IPS DF 6.9 (cell line): ENCODE measurements at regions not wholly inside any gene's neighbourhood (a gene's known extent, or its start where the extent isn't known, plus 50 kb on each side); places are given as distances from the start of the nearest gene placed in this dataset.
"Not testable (repeated sequence)": the region's sequence is repeated elsewhere in the genome, so short reads cannot be mapped to it uniquely, and the experiment has no call there.

Experiments used
- DNase-seq: peaks from one replicate; pipeline ENCODE4 v3.0.0-alpha.2; 2013; ENCODE audit warnings: low read depth, low spot score
- H3K27ac ChIP-seq: one replicate; pipeline ENCODE4 v1.5.1; 2013; ENCODE audit warnings: low read length, control low read depth
- H3K27me3 ChIP-seq: 2 replicates; pipeline ENCODE4 v1.6.1; 2013; ENCODE audit warnings: mild to moderate bottlenecking, low read length; ENCODE audit not compliant: control insufficient read depth, insufficient read depth
- H3K36me3 ChIP-seq: 2 replicates; pipeline ENCODE4 v1.6.1; 2013; ENCODE audit warnings: low read length; ENCODE audit not compliant: control insufficient read depth, insufficient read depth
- H3K4me1 ChIP-seq: 2 replicates; pipeline ENCODE4 v1.6.1; 2013; ENCODE audit warnings: low read length; ENCODE audit not compliant: control insufficient read depth, insufficient read depth
- H3K4me3 ChIP-seq: 2 replicates; pipeline ENCODE4 v1.5.1; 2013; ENCODE audit warnings: mild to moderate bottlenecking, low read length
- H3K9me3 ChIP-seq: 2 replicates; pipeline ENCODE4 v1.6.1; 2013; ENCODE audit warnings: low read length, inconsistent platforms; ENCODE audit not compliant: control insufficient read depth, insufficient read depth
- WGBS: extraction: QIAGEN DNeasy Blood & Tissue Kit; methylation state at CpG from one replicate; pipeline ENCODE4 v1.1.7; 2013; ENCODE audit warnings: mixed read lengths, missing lambda C conversion rate; ENCODE audit not compliant: insufficient read length, insufficient coverage; 5-methylcytosine and 5-hydroxymethylcytosine counted together

- H3K27me3 ChIP-seq, H3K4me3 ChIP-seq, H3K36me3 ChIP-seq, H3K27ac ChIP-seq, DNase-seq, H3K9me3 ChIP-seq, H3K4me1 ChIP-seq: not testable (repeated sequence)
- WGBS = no CpG with 5 or more reads among the region's 6 CpGs
Measured at GRCh38 chr14:106145731-106146130, 619.3 kb downstream of the TMEM121 start.

DNA sequence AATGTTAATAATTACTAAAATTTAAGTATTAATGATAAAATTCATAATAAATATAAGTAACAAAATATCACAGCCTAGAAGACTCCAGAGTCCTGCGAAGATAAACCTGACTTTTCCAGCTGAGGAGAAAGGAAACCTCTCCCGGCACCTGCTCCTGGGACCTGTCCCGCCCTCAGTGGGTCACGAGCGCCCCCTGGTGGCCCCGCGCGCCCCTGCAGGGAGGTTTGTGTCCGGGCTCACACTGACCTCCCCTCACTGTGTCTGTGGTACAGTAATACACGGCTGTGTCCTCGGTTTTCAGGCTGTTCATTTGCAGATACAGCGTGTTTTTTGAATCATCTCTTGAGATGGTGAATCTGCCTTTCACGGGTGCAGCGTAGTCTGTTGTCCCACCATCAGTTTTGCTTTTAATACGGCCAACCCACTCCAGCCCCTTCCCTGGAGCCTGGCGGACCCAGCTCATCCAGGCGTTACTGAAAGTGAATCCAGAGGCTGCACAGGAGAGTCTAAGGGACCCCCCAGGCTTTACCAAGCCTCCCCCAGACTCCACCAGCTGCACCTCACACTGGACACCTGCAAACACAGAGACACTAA, 627.1 kb downstream of the TMEM121 start:
- H3K36me3 ChIP-seq, H3K9me3 ChIP-seq, DNase-seq, H3K27ac ChIP-seq, H3K4me1 ChIP-seq, H3K4me3 ChIP-seq, H3K27me3 ChIP-seq: not testable (repeated sequence)
- no CpG with 5 or more reads among the region's 17 CpGs for WGBS

- DNase-seq = no peak
- WGBS = no CpG with 5 or more reads among the region's 3 CpGs
- H3K9me3 ChIP-seq = peaks cover 9% of the 10 kb centered on the region
- no peaks in the 10 kb centered on the region for H3K27me3 ChIP-seq
- no peak overlapping the region for H3K4me3 ChIP-seq
- H3K4me1 ChIP-seq = no peaks in the 10 kb centered on the region
- H3K36me3 ChIP-seq = no peaks in the 10 kb centered on the region
- H3K27ac ChIP-seq = no peak overlapping the region
Measured at GRCh38 chr14:106163316-106163715, 636.9 kb downstream of the TMEM121 start.

GRCh38 chr14:106163812-106164211, 637.4 kb downstream of the TMEM121 start:
- H3K27ac ChIP-seq, H3K4me3 ChIP-seq, H3K9me3 ChIP-seq, H3K36me3 ChIP-seq, H3K4me1 ChIP-seq, DNase-seq, H3K27me3 ChIP-seq: not testable (repeated sequence)
- WGBS = no CpG with 5 or more reads among the region's 3 CpGs

DNA sequence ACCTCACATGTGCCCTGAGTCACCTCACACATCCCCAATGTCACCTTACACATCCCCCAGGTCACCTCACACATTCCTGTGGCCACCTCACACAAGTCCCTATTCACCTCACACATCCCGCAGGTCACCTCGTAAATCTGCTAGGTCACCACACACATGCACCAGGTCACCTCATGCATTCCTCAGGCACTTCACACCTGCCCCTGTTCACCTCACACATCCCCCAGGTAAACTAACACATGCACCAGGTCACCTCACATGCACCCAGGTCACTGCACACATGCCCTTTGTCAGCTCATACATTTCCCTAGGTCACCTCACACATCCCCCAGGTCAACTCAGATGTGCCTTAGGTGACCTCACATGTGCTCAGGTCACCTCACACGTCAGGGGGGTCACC, 639.8 kb downstream of the TMEM121 start:
- Histone ChIP-seq H3K4me1 (no peaks in the 10 kb centered on the region), H3K27me3 (no peaks in the 10 kb centered on the region)
- no CpG with 5 or more reads among the region's 3 CpGs for WGBS

GRCh38 chr14:106166650-106167204, 640.3 kb downstream of the TMEM121 start:
- peaks cover 9% of the 10 kb centered on the region for H3K9me3 ChIP-seq
- no peaks in the 10 kb centered on the region for H3K4me1 ChIP-seq
- H3K4me3 ChIP-seq = no peak overlapping the region

More for the DNA sequence above, 639.8 kb downstream of the TMEM121 start:
- no peaks in the 10 kb centered on the region for H3K36me3 ChIP-seq
- H3K27ac ChIP-seq = no peak overlapping the region
- DNase-seq = no peak
- H3K9me3 ChIP-seq = peaks cover 9% of the 10 kb centered on the region
- H3K4me3 ChIP-seq = no peak overlapping the region

GRCh38 chr14:106170163-106170658, 643.8 kb downstream of the TMEM121 start:
- not testable (repeated sequence) for H3K36me3 ChIP-seq, H3K27ac ChIP-seq, H3K27me3 ChIP-seq, H3K4me1 ChIP-seq, DNase-seq, H3K4me3 ChIP-seq
- WGBS = no CpG with 5 or more reads among the region's 13 CpGs
- peaks cover 11% of the 10 kb centered on the region for H3K9me3 ChIP-seq

More at GRCh38 chr14:106166650-106167204, 640.3 kb downstream of the TMEM121 start:
- no CpG with 5 or more reads among the region's 10 CpGs for WGBS
- H3K27ac ChIP-seq = no peak overlapping the region
- no peaks in the 10 kb centered on the region for H3K27me3 ChIP-seq
- no peak for DNase-seq
- H3K36me3 ChIP-seq = no peaks in the 10 kb centered on the region

GRCh38 chr14:106174206-106174605, 647.8 kb downstream of the TMEM121 start:
- H3K4me3 ChIP-seq = no peak overlapping the region
- no peak for DNase-seq
- H3K4me1 ChIP-seq = no peaks in the 10 kb centered on the region
- H3K27ac ChIP-seq = no peak overlapping the region
- no peaks in the 10 kb centered on the region for H3K36me3 ChIP-seq
- H3K9me3 ChIP-seq = peaks cover 2% of the 10 kb centered on the region
- no peaks in the 10 kb centered on the region for H3K27me3 ChIP-seq
- WGBS = no CpG with 5 or more reads among the region's 7 CpGs

- not testable (repeated sequence) for H3K9me3 ChIP-seq, H3K36me3 ChIP-seq, H3K27me3 ChIP-seq, H3K4me3 ChIP-seq, DNase-seq, H3K27ac ChIP-seq, H3K4me1 ChIP-seq
- WGBS = no CpG with 5 or more reads among the region's 7 CpGs
Measured at GRCh38 chr14:106177266-106178246, 651.2 kb downstream of the TMEM121 start.

DNA sequence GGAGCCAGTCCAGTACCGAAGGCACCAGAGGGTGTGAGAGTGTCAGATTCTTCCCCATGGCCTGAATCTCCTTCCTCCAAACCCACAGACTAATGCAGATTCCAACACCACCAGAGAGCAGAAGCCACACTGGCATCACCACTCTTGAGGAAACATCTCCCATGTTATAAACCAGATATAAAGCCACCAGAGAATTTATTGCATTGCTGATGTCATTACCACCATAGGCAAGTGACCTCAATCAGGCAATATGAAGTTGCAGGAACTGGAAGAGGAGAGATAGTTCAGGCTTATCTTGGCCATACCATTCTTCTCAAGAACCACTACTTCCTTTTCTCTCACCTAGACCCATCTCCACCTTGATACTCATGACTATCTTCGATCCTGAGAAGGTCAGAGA, 653.4 kb downstream of the TMEM121 start:
- no peak for DNase-seq
- Histone ChIP-seq H3K4me1 (no peaks in the 10 kb centered on the region), H3K27me3 (no peaks in the 10 kb centered on the region), H3K9me3 (peaks cover 5% of the 10 kb centered on the region), H3K4me3 (no peak overlapping the region), H3K36me3 (no peaks in the 10 kb centered on the region), H3K27ac (no peak overlapping the region)
- no CpG with 5 or more reads among the region's 2 CpGs for WGBS
